Astrocyte (in vitro differentiated cells and primary cell): ENCODE measurements at regions not wholly inside any gene's neighbourhood (a gene's known extent, or its start where the extent isn't known, plus 50 kb on each side); places are given as distances from the start of the nearest gene placed in this dataset.

Source experiments
- DNase-seq: peaks from one replicate; pipeline ENCODE4 v3.0.0-alpha.2; 2010; ENCODE audit warnings: low read depth
- FAIRE-seq: peaks from 2 replicates; lab custom pipeline; 2011; peaks lifted over from hg19 to GRCh38; lab: Jason Lieb, UNC
- H2AFZ ChIP-seq: 2 replicates; pipeline ENCODE4 v1.6.0; 2012; ENCODE audit warnings: low read depth, low read length, inconsistent platforms
- H3K27ac ChIP-seq: 2 replicates; pipeline ENCODE4 v1.5.1; 2011; ENCODE audit warnings: low read depth, low read length, inconsistent platforms
- H3K27me3 ChIP-seq: 2 replicates; pipeline ENCODE4 v1.6.0; 2011; ENCODE audit warnings: low read length, inconsistent platforms; ENCODE audit not compliant: insufficient read depth
- H3K36me3 ChIP-seq: 2 replicates; pipeline ENCODE4 v1.5.1; 2011; ENCODE audit warnings: low read length, inconsistent platforms; ENCODE audit not compliant: insufficient read depth
- H3K4me1 ChIP-seq: 2 replicates; pipeline ENCODE4 v1.5.1; 2011; ENCODE audit warnings: low read length, inconsistent platforms; ENCODE audit not compliant: insufficient read depth
- H3K4me2 ChIP-seq: 2 replicates; pipeline ENCODE4 v1.6.0; 2012; ENCODE audit warnings: low read length, inconsistent platforms
- H3K4me3 ChIP-seq: 2 replicates; pipeline ENCODE4 v1.5.1; 2011; ENCODE audit warnings: low read depth, mild to moderate bottlenecking, low read length, inconsistent platforms; ENCODE audit not compliant: insufficient read depth
- H3K79me2 ChIP-seq: 2 replicates; pipeline ENCODE4 v1.6.0; 2012; ENCODE audit warnings: mild to moderate bottlenecking, low read length, inconsistent platforms; ENCODE audit not compliant: insufficient read depth
- H3K9ac ChIP-seq: 2 replicates; pipeline ENCODE4 v1.6.0; 2012; ENCODE audit warnings: mild to moderate bottlenecking, low read length, inconsistent platforms
- H3K9me3 ChIP-seq: 2 replicates; pipeline ENCODE4 v1.5.1; 2012; ENCODE audit warnings: low read depth, mild to moderate bottlenecking, low read length, inconsistent platforms; ENCODE audit not compliant: insufficient read depth
- H4K20me1 ChIP-seq: 2 replicates; pipeline ENCODE4 v1.6.0; 2012; ENCODE audit warnings: low read length, inconsistent platforms; ENCODE audit not compliant: insufficient read depth
- H3K27ac Mint-ChIP-seq: one replicate; pipeline ENCODE4 v1.8.0; 2021; ENCODE audit warnings: mild to moderate bottlenecking, mixed read lengths; ENCODE audit not compliant: unreplicated experiment
- H3K27me3 Mint-ChIP-seq: one replicate; pipeline ENCODE4 v1.8.0; 2021; ENCODE audit warnings: low read depth, mixed read lengths; ENCODE audit not compliant: unreplicated experiment
- H3K36me3 Mint-ChIP-seq: one replicate; pipeline ENCODE4 v1.8.0; 2021; ENCODE audit warnings: low read depth, mixed read lengths; ENCODE audit not compliant: unreplicated experiment
- H3K4me1 Mint-ChIP-seq: one replicate; pipeline ENCODE4 v1.8.0; 2021; ENCODE audit warnings: low read depth, mixed read lengths; ENCODE audit not compliant: unreplicated experiment
- H3K4me3 Mint-ChIP-seq: one replicate; pipeline ENCODE4 v1.8.0; 2021; ENCODE audit warnings: mild to moderate bottlenecking, moderate library complexity, mixed read lengths; ENCODE audit not compliant: unreplicated experiment
- H3K9me3 Mint-ChIP-seq: one replicate; pipeline ENCODE4 v1.8.0; 2021; ENCODE audit warnings: mild to moderate bottlenecking, mixed read lengths; ENCODE audit not compliant: unreplicated experiment
- EZH2 ChIP-seq: IDR thresholded peaks from 2 replicates; pipeline ENCODE4 v1.6.1; 2012; ENCODE audit warnings: mild to moderate bottlenecking, low read length, inconsistent platforms; ENCODE audit not compliant: insufficient read depth
- TF ChIP-seq, protein P1 (sequence below): IDR thresholded peaks from 2 replicates; pipeline ENCODE4 v1.5.1; 2011; ENCODE audit warnings: low read depth, mild to moderate bottlenecking, inconsistent platforms, low read length, moderate library complexity; ENCODE audit not compliant: insufficient read depth

DNA sequence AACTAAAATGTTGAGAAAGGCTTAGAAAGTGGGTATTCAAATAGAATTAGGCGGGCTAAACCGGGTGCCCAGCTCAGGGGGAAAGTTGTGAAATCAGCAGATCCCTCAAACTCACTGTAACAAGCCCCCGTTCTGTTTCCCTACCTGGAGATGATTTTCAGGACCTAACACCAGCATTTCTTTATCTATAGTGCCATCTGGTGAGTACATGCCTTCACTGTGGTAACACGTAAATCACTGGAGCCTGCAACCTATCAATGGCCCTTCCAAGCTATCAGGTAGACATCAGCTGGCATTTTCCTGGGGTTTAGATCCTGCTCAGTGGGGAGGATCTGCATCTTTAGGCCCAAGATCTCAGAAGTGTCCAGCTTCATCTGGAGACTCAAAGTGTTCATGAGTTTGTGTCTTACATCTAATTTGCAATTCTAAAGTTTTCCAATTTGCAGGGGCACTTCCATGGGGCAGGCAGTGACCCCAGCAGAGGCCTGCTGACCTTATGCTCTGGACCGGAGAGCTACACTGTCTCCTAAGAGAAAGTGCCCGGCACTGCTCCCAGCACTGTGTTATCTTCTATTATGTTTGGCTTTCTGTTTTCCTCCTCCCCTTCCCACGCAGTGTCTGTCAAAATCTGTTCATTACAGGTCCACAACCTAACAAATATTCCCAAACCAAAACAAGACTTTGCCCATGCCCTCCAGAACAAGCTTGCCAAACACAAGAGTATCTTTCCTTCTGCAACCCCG, 132.5 kb downstream of the LSM5 start:
- no peaks in the 10 kb centered on the region for H3K9me3 Mint-ChIP-seq
- H3K27ac ChIP-seq = no peak overlapping the region
- no peak overlapping the region for H3K4me2 ChIP-seq
- no peaks in the 10 kb centered on the region for H3K36me3 ChIP-seq
- H3K9me3 ChIP-seq = no peaks in the 10 kb centered on the region
- H3K4me1 ChIP-seq = no peaks in the 10 kb centered on the region
- DNase-seq (no peak), FAIRE-seq (no peak)
- no peaks in the 10 kb centered on the region for H4K20me1 ChIP-seq
- H3K4me3 ChIP-seq = no peak overlapping the region
- H2AFZ ChIP-seq = no peak overlapping the region
- H3K9ac ChIP-seq = no peak overlapping the region
- H3K36me3 Mint-ChIP-seq = no peaks in the 10 kb centered on the region
- H3K4me1 Mint-ChIP-seq = no peaks in the 10 kb centered on the region
- H3K4me3 Mint-ChIP-seq = no peak overlapping the region
- H3K79me2 ChIP-seq = no peaks in the 10 kb centered on the region
- H3K27me3 Mint-ChIP-seq = peaks cover 35% of the 10 kb centered on the region
- H3K27me3 ChIP-seq = peaks cover 2% of the 10 kb centered on the region
- H3K27ac Mint-ChIP-seq = no peak overlapping the region
- TF ChIP-seq, protein P1, sequence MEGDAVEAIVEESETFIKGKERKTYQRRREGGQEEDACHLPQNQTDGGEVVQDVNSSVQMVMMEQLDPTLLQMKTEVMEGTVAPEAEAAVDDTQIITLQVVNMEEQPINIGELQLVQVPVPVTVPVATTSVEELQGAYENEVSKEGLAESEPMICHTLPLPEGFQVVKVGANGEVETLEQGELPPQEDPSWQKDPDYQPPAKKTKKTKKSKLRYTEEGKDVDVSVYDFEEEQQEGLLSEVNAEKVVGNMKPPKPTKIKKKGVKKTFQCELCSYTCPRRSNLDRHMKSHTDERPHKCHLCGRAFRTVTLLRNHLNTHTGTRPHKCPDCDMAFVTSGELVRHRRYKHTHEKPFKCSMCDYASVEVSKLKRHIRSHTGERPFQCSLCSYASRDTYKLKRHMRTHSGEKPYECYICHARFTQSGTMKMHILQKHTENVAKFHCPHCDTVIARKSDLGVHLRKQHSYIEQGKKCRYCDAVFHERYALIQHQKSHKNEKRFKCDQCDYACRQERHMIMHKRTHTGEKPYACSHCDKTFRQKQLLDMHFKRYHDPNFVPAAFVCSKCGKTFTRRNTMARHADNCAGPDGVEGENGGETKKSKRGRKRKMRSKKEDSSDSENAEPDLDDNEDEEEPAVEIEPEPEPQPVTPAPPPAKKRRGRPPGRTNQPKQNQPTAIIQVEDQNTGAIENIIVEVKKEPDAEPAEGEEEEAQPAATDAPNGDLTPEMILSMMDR = no peak
- no peak for TF ChIP-seq EZH2

DNA sequence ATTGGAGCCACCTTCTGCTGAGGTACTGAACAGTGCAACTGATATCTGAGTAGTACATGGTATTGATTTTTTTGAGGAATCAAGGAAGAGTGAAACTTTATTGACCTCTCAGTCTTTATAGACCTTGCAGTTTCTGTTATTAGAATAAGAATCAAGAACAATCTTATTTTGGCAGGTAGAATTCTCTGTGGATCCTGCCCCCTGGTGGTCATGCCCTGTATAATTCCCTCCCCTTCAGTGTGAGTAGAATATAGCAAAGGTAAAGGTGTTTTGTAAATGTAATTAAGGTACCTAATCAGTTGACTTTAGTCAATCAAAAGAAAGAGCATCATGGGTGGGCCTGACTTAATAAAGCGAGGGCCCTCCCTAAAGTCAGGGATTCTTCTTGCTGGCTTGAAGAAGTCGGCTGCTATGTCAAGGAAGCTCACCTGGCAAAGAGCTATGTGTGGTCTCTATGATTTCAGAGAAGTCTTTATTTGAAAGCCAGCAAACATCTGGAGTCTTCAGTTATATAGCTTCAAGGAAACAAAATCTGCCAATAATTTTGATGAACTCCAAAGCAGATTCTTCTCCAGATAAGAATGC, 142.8 kb downstream of the LSM5 start:
- Histone ChIP-seq H3K4me3 (no peak overlapping the region), H3K9ac (no peak overlapping the region), H3K4me1 (no peaks in the 10 kb centered on the region), H3K36me3 (no peaks in the 10 kb centered on the region), H3K79me2 (no peaks in the 10 kb centered on the region), H3K9me3 (no peaks in the 10 kb centered on the region), H3K4me2 (no peak overlapping the region), H2AFZ (no peak overlapping the region), H3K27ac (no peak overlapping the region), H3K27me3 (no peaks in the 10 kb centered on the region), H4K20me1 (no peaks in the 10 kb centered on the region)
- Mint-ChIP-seq H3K27me3 (no peaks in the 10 kb centered on the region), H3K4me3 (no peak overlapping the region), H3K9me3 (no peaks in the 10 kb centered on the region), H3K4me1 (no peaks in the 10 kb centered on the region), H3K36me3 (no peaks in the 10 kb centered on the region), H3K27ac (no peak overlapping the region)
- FAIRE-seq (no peak), DNase-seq (no peak)
- TF ChIP-seq EZH2 = no peak
- TF ChIP-seq, protein P1 = peak; percentile 73

DNA sequence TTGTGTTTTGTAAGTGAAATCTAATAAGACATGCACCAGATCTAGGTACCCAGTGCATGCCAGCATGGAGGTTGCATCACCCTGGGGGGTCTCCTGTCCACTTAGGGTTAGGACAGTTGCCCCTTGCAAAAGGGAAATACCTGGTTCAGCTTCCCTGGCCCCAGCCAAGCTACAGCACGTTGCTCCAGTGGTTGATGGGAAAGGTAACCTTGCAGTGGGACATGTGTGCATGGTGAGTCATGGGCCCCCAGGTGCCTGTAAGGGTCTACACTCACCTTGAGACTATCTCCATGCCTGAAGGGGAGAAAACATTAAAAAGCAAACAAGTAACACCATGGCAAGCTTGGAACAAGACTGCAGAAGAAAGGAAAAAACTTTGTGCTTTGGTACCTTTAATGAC, 143.9 kb downstream of the LSM5 start:
- TF ChIP-seq, protein P1 = no peak
- TF ChIP-seq EZH2 = no peak
- Mint-ChIP-seq H3K4me3 (no peak overlapping the region), H3K27me3 (no peaks in the 10 kb centered on the region), H3K4me1 (no peaks in the 10 kb centered on the region), H3K36me3 (no peaks in the 10 kb centered on the region), H3K27ac (no peak overlapping the region), H3K9me3 (no peaks in the 10 kb centered on the region)
- no peaks in the 10 kb centered on the region for H3K4me1 ChIP-seq
- H3K9me3 ChIP-seq = no peaks in the 10 kb centered on the region
- no peak overlapping the region for H3K4me3 ChIP-seq
- no peaks in the 10 kb centered on the region for H3K79me2 ChIP-seq
- DNase-seq (no peak), FAIRE-seq (no peak)
- no peaks in the 10 kb centered on the region for H4K20me1 ChIP-seq
- H3K9ac ChIP-seq = no peak overlapping the region
- H3K27me3 ChIP-seq = no peaks in the 10 kb centered on the region
- H3K27ac ChIP-seq = no peak overlapping the region
- no peak overlapping the region for H3K4me2 ChIP-seq
- H3K36me3 ChIP-seq = no peaks in the 10 kb centered on the region
- no peak overlapping the region for H2AFZ ChIP-seq
